Caco-2 (cell line): ENCODE measurements at regions not wholly inside any gene's neighbourhood (a gene's known extent, or its start where the extent isn't known, plus 50 kb on each side); places are given as distances from the start of the nearest gene placed in this dataset.

ENCODE experiments used
- BruUV-seq: library from RNA; stranded (reverse); fragments of 400-500 nt; replicated peaks from 2 replicates; lab custom pipeline; 2021; lab: Mats Ljungman, UMichigan
- CTCF ChIA-PET: fragments of 300-600 bp; sonication (Branson Sonifier 250); formaldehyde crosslinking; loops from one replicate; lab custom pipeline; 2022; ENCODE audit warnings: antibody characterized with exemption; lab: Charles Lee
- POLR2A ChIA-PET: fragments of 300-600 bp; sonication (Branson Sonifier 250); formaldehyde crosslinking; loops from one replicate; lab custom pipeline; 2022; ENCODE audit warnings: antibody characterized with exemption; lab: Charles Lee
- DNase-seq, 2 experiments: peaks; one replicate each; pipeline versions ENCODE4 v3.0.0 to v3.0.0-alpha.2; 2020 to 2022
- H3K27me3 ChIP-seq: replicated peaks from 2 replicates; pipeline ENCODE4 v1.6.0; 2011; ENCODE audit warnings: low read length; ENCODE audit not compliant: control insufficient read depth, insufficient read depth
- H3K36me3 ChIP-seq: 2 replicates; pipeline ENCODE4 v1.5.1; 2011; ENCODE audit warnings: low read length; ENCODE audit not compliant: control insufficient read depth, insufficient read depth
- H3K4me1 ChIP-seq: fragments of 250-450 bp; sonication (Bioruptor Pico); 2 replicates; pipeline ENCODE4 v1.5.1; 2020; ENCODE audit warnings: mild to moderate bottlenecking
- H3K4me3 ChIP-seq: 2 replicates; pipeline ENCODE4 v1.5.1; 2011; ENCODE audit warnings: low read depth, mild to moderate bottlenecking, control low read depth, low read length
- H3K9me3 ChIP-seq: fragments of 250-450 bp; sonication (Bioruptor Pico); 2 replicates; pipeline ENCODE4 v1.5.1; 2020; ENCODE audit warnings: mild to moderate bottlenecking, moderate library complexity
- H3K27ac Mint-ChIP-seq: one replicate; pipeline ENCODE4 v1.8.0; 2022; ENCODE audit warnings: mixed read lengths; ENCODE audit not compliant: unreplicated experiment
- H3K27me3 Mint-ChIP-seq: one replicate; pipeline ENCODE4 v1.8.0; 2022; ENCODE audit warnings: mixed read lengths; ENCODE audit not compliant: insufficient read depth, unreplicated experiment
- H3K36me3 Mint-ChIP-seq: one replicate; pipeline ENCODE4 v1.8.0; 2022; ENCODE audit warnings: mild to moderate bottlenecking, mixed read lengths; ENCODE audit not compliant: insufficient read depth, unreplicated experiment
- H3K4me1 Mint-ChIP-seq: one replicate; pipeline ENCODE4 v1.8.0; 2022; ENCODE audit warnings: low read depth, mixed read lengths; ENCODE audit not compliant: unreplicated experiment
- H3K4me3 Mint-ChIP-seq: one replicate; pipeline ENCODE4 v1.8.0; 2022; ENCODE audit warnings: mild to moderate bottlenecking, moderate library complexity, mixed read lengths; ENCODE audit not compliant: unreplicated experiment
- H3K9me3 Mint-ChIP-seq: one replicate; pipeline ENCODE4 v1.8.0; 2022; ENCODE audit warnings: mixed read lengths; ENCODE audit not compliant: unreplicated experiment
- intact Hi-C: fragments of 100-400 bp; cut with micrococcal nuclease; formaldehyde crosslinking; loops from one replicate; pipeline ENCODE4 v1.10.0; 2022; ENCODE audit not compliant: unreplicated experiment
- TF ChIP-seq, protein P1 (sequence below), 2 experiments: fragments of 200-600 bp in 1 of 2; IDR thresholded peaks; 1 replicate in 1 of 2; 2 replicates in 1 of 2; pipeline versions ENCODE4 v1.5.1 to v1.8.0; 2011 to 2022; ENCODE audit warnings: antibody characterized with exemption in 1 of 2, control low read depth in 1 of 2, inconsistent platforms in 1 of 2, low read depth in 1 of 2, low read length in 1 of 2, mild to moderate bottlenecking in 1 of 2, moderate library complexity in 1 of 2; ENCODE audit not compliant: insufficient read depth in 1 of 2, severe bottlenecking in 1 of 2, unreplicated experiment in 1 of 2

- BruUV-seq = no TSS peak
- Mint-ChIP-seq H3K4me1 (no peaks in the 10 kb centered on the region), H3K36me3 (no peaks in the 10 kb centered on the region), H3K27me3 (peaks cover 35% of the 10 kb centered on the region), H3K4me3 (no peak overlapping the region), H3K27ac (no peak overlapping the region), H3K9me3 (no peaks in the 10 kb centered on the region)
- intact Hi-C loops = loop anchor here (2.0 kb wide), 3 partner anchors 303 to 939 kb away; no protein-coding TSS in a partner anchor
- DNase-seq = no peak
- TF ChIP-seq, protein P1, sequence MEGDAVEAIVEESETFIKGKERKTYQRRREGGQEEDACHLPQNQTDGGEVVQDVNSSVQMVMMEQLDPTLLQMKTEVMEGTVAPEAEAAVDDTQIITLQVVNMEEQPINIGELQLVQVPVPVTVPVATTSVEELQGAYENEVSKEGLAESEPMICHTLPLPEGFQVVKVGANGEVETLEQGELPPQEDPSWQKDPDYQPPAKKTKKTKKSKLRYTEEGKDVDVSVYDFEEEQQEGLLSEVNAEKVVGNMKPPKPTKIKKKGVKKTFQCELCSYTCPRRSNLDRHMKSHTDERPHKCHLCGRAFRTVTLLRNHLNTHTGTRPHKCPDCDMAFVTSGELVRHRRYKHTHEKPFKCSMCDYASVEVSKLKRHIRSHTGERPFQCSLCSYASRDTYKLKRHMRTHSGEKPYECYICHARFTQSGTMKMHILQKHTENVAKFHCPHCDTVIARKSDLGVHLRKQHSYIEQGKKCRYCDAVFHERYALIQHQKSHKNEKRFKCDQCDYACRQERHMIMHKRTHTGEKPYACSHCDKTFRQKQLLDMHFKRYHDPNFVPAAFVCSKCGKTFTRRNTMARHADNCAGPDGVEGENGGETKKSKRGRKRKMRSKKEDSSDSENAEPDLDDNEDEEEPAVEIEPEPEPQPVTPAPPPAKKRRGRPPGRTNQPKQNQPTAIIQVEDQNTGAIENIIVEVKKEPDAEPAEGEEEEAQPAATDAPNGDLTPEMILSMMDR (IDR thresholded peaks at IDR 0.05; ENCODE audit: insufficient read depth in 1 of 2, low read depth in 1 of 2, low read length in 1 of 2, severe bottlenecking in 1 of 2, unreplicated experiment in 1 of 2) = no peak
- no peaks in the 10 kb centered on the region for H3K4me1 ChIP-seq
- ChIA-PET CTCF (interaction anchor here (0.6 kb wide), 1 partner anchor 1078 kb away, joined by 4 read pairs; no protein-coding TSS in a partner anchor), POLR2A (no interaction called here)
- H3K36me3 ChIP-seq = no peaks in the 10 kb centered on the region
- H3K9me3 ChIP-seq = no peaks in the 10 kb centered on the region
- H3K4me3 ChIP-seq = no peak overlapping the region
- peaks cover 2% of the 10 kb centered on the region for H3K27me3 ChIP-seq
These were observed 435.2 kb upstream of the MGMT start for GRCh38 chr10:129031844-129032150.

GRCh38 chr10:129032372-129033313, 434.4 kb upstream of the MGMT start:
- no peaks in the 10 kb centered on the region for H3K36me3 Mint-ChIP-seq
- no peaks in the 10 kb centered on the region for H3K9me3 Mint-ChIP-seq
- H3K27ac Mint-ChIP-seq = no peak overlapping the region
- no peak overlapping the region for H3K4me3 Mint-ChIP-seq
- BruUV-seq = no TSS peak
- H3K27me3 Mint-ChIP-seq = peaks cover 35% of the 10 kb centered on the region
- ChIA-PET CTCF (no interaction called here), POLR2A (no interaction called here)
- no peaks in the 10 kb centered on the region for H3K4me1 ChIP-seq
- H3K9me3 ChIP-seq = no peaks in the 10 kb centered on the region
- no peak for DNase-seq
- no peaks in the 10 kb centered on the region for H3K4me1 Mint-ChIP-seq
- intact Hi-C loops = no loop called here
- peaks cover 2% of the 10 kb centered on the region for H3K27me3 ChIP-seq
- no peaks in the 10 kb centered on the region for H3K36me3 ChIP-seq
- TF ChIP-seq, protein P1 (IDR thresholded peaks at IDR 0.05; ENCODE audit: insufficient read depth in 1 of 2, low read depth in 1 of 2, low read length in 1 of 2, severe bottlenecking in 1 of 2, unreplicated experiment in 1 of 2) = no peak
- no peak overlapping the region for H3K4me3 ChIP-seq

GRCh38 chr10:129033340-129033739, 433.7 kb upstream of the MGMT start:
- Mint-ChIP-seq H3K9me3 (no peaks in the 10 kb centered on the region), H3K27me3 (peaks cover 32% of the 10 kb centered on the region), H3K36me3 (no peaks in the 10 kb centered on the region), H3K4me1 (no peaks in the 10 kb centered on the region), H3K4me3 (no peak overlapping the region), H3K27ac (no peak overlapping the region)
- CTCF ChIA-PET = no interaction called here
- intact Hi-C loops = no loop called here
- no TSS peak for BruUV-seq
- DNase-seq = no peak
- H3K36me3 ChIP-seq = no peaks in the 10 kb centered on the region
- H3K4me3 ChIP-seq = no peak overlapping the region
- no peaks in the 10 kb centered on the region for H3K9me3 ChIP-seq
- no peaks in the 10 kb centered on the region for H3K4me1 ChIP-seq
- H3K27me3 ChIP-seq = peaks cover 2% of the 10 kb centered on the region
- POLR2A ChIA-PET = no interaction called here
- TF ChIP-seq, protein P1 (IDR thresholded peaks at IDR 0.05; ENCODE audit: insufficient read depth in 1 of 2, low read depth in 1 of 2, low read length in 1 of 2, severe bottlenecking in 1 of 2, unreplicated experiment in 1 of 2) = no peak
